MCF 10A (cell line): ENCODE measurements at regions not wholly inside any gene's neighbourhood (a gene's known extent, or its start where the extent isn't known, plus 50 kb on each side); places are given as distances from the start of the nearest gene placed in this dataset.

Experiments
- BruUV-seq: library from RNA; stranded (reverse); fragments of 400-500 nt; replicated peaks from 2 replicates; lab custom pipeline; 2021; lab: Mats Ljungman, UMichigan
- CTCF ChIA-PET: fragments of 300-600 bp; sonication (Branson Sonifier 250); formaldehyde crosslinking; extraction: SDS; loops from one replicate; lab custom pipeline; 2021; ENCODE audit warnings: antibody characterized with exemption, inconsistent platforms; lab: Yijun Ruan, JAX
- POLR2A ChIA-PET: fragments of 300-600, 350-650 bp; sonication (Branson Sonifier 250); formaldehyde crosslinking; extraction: SDS; loops from one replicate; lab custom pipeline; 2020; ENCODE audit warnings: antibody characterized with exemption, inconsistent platforms; lab: Yijun Ruan, JAX
- DNase-seq: peaks from one replicate; pipeline ENCODE4 v3.0.0-alpha.2; 2018; ENCODE audit not compliant: unreplicated experiment
- H3K27ac Mint-ChIP-seq: one replicate; pipeline ENCODE4 v1.8.0; 2022; ENCODE audit warnings: mild to moderate bottlenecking, low read depth, mixed read lengths; ENCODE audit not compliant: unreplicated experiment
- H3K27me3 Mint-ChIP-seq: one replicate; pipeline ENCODE4 v1.8.0; 2022; ENCODE audit warnings: mixed read lengths; ENCODE audit not compliant: insufficient read depth, unreplicated experiment
- H3K36me3 Mint-ChIP-seq: one replicate; pipeline ENCODE4 v1.8.0; 2022; ENCODE audit warnings: mild to moderate bottlenecking, moderate library complexity, mixed read lengths; ENCODE audit not compliant: insufficient read depth, unreplicated experiment
- H3K4me1 Mint-ChIP-seq: one replicate; pipeline ENCODE4 v1.8.0; 2022; ENCODE audit warnings: mixed read lengths; ENCODE audit not compliant: insufficient read depth, unreplicated experiment
- H3K4me3 Mint-ChIP-seq: one replicate; pipeline ENCODE4 v1.8.0; 2022; ENCODE audit warnings: mild to moderate bottlenecking, moderate library complexity, mixed read lengths; ENCODE audit not compliant: unreplicated experiment
- H3K9me3 Mint-ChIP-seq: one replicate; pipeline ENCODE4 v1.8.0; 2022; ENCODE audit warnings: mixed read lengths; ENCODE audit not compliant: unreplicated experiment
- CTCF ChIP-seq: fragments of 200-600 bp; IDR thresholded peaks from one replicate; pipeline ENCODE4 v1.8.0; 2022; ENCODE audit warnings: antibody characterized with exemption, mild to moderate bottlenecking; ENCODE audit not compliant: unreplicated experiment
- intact Hi-C: fragments of 100-400 bp; cut with micrococcal nuclease; formaldehyde crosslinking; loops from 2 replicates; pipeline ENCODE4 v1.14.1; 2022

GRCh38 chr2:164302786-164303185 lies 318.5 kb downstream of the GRB14 start:
- Mint-ChIP-seq H3K27me3 (no peaks in the 10 kb centered on the region), H3K4me1 (no peaks in the 10 kb centered on the region), H3K9me3 (no peaks in the 10 kb centered on the region), H3K4me3 (no peak overlapping the region), H3K36me3 (no peaks in the 10 kb centered on the region), H3K27ac (no peak overlapping the region)
- BruUV-seq: no TSS peak
- intact Hi-C loops: no loop called here
- no peak for TF ChIP-seq CTCF
- CTCF ChIA-PET: no interaction called here
- no peak for DNase-seq
- POLR2A ChIA-PET: no interaction called here

GRCh38 chr2:164288235-164288634 lies 333.0 kb downstream of the GRB14 start:
- Mint-ChIP-seq H3K27me3 (no peaks in the 10 kb centered on the region), H3K27ac (no peak overlapping the region), H3K4me3 (no peak overlapping the region), H3K4me1 (no peaks in the 10 kb centered on the region), H3K9me3 (peaks cover 8% of the 10 kb centered on the region), H3K36me3 (no peaks in the 10 kb centered on the region)
- TF ChIP-seq CTCF: no peak
- intact Hi-C loops: no loop called here
- POLR2A ChIA-PET: no interaction called here
- CTCF ChIA-PET: no interaction called here
- no peak for DNase-seq
- no TSS peak for BruUV-seq

GRCh38 chr2:164287056-164287455 lies 334.2 kb downstream of the GRB14 start:
- H3K4me3 Mint-ChIP-seq: no peak overlapping the region
- H3K27ac Mint-ChIP-seq: no peak overlapping the region
- H3K27me3 Mint-ChIP-seq: no peaks in the 10 kb centered on the region
- BruUV-seq: no TSS peak
- ChIA-PET CTCF (no interaction called here), POLR2A (no interaction called here)
- no peaks in the 10 kb centered on the region for H3K36me3 Mint-ChIP-seq
- no peak for DNase-seq
- intact Hi-C loops: no loop called here
- no peaks in the 10 kb centered on the region for H3K4me1 Mint-ChIP-seq
- peaks cover 8% of the 10 kb centered on the region for H3K9me3 Mint-ChIP-seq
- no peak for TF ChIP-seq CTCF

GRCh38 chr2:164285576-164285975 lies 335.7 kb downstream of the GRB14 start:
- Mint-ChIP-seq H3K27ac (no peak overlapping the region), H3K36me3 (no peaks in the 10 kb centered on the region), H3K4me1 (no peaks in the 10 kb centered on the region), H3K4me3 (no peak overlapping the region), H3K9me3 (peaks cover under 1% of the 10 kb centered on the region), H3K27me3 (no peaks in the 10 kb centered on the region)
- ChIA-PET POLR2A (no interaction called here), CTCF (no interaction called here)
- intact Hi-C loops: no loop called here
- no peak for DNase-seq
- BruUV-seq: no TSS peak
- TF ChIP-seq CTCF: no peak
